Esophagus squamous epithelium (tissue), 5 donors: ENCODE measurements at regions not wholly inside any gene's neighbourhood (a gene's known extent, or its start where the extent isn't known, plus 50 kb on each side); places are given as distances from the start of the nearest gene placed in this dataset.

Experiments
- DNase-seq: peaks from one replicate; lab custom pipeline; 2025; lab: John Stamatoyannopoulos, UW
- H3K27ac ChIP-seq, 4 donors: fragments of 200-600 bp; sonication (generic); one replicate each; pipeline ENCODE4 v1.5.1; 2016 to 2019; ENCODE audit warnings: mild to moderate bottlenecking in 1 of 4
- H3K27me3 ChIP-seq, 4 donors: fragments of 200-600 bp; sonication (generic); 1 replicate in 3 of 4; 2 replicates in 1 of 4; pipeline versions ENCODE4 v1.5.1 to v1.6.0; 2017 to 2021; ENCODE audit warnings: antibody characterized with exemption in 1 of 4
- H3K36me3 ChIP-seq, 3 donors: fragments of 200-600 bp; sonication (generic); one replicate each; pipeline ENCODE4 v1.5.1; 2016 to 2019
- H3K4me1 ChIP-seq, 3 donors: fragments of 200-600 bp; sonication (generic); one replicate each; pipeline ENCODE4 v1.5.1; 2017 to 2019
- H3K4me3 ChIP-seq, 4 donors: fragments of 200-600 bp; sonication (generic); 1 replicate in 3 of 4; 2 replicates in 1 of 4; pipeline ENCODE4 v1.5.1; 2016 to 2019; ENCODE audit warnings: mild to moderate bottlenecking in 2 of 4, moderate library complexity in 1 of 4
- H3K9me3 ChIP-seq, 3 donors: fragments of 200-600 bp; sonication (generic); one replicate each; pipeline ENCODE4 v1.5.1; 2016 to 2019
- CTCF ChIP-seq, 6 experiments: fragments of 450-650 bp in 4 of 6; fragments of 200-600 bp in 2 of 6; sonication (generic) in 2 of 6; IDR thresholded peaks; one replicate each; pipeline ENCODE4 v1.5.1; 2016 to 2019; ENCODE audit warnings: antibody characterized with exemption in 6 of 6, mild to moderate bottlenecking in 4 of 6, moderate library complexity in 4 of 6
- POLR2A ChIP-seq, 4 donors: fragments of 450-650 bp; IDR thresholded peaks; one replicate each; pipeline ENCODE4 v1.6.1; 2017; ENCODE audit warnings: antibody characterized with exemption in 4 of 4, mild to moderate bottlenecking in 4 of 4, moderate library complexity in 3 of 4
- WGBS, 2 donors: methylation state at CpG; one replicate each; pipeline ENCODE4 v1.1.5; 2018; 5-methylcytosine and 5-hydroxymethylcytosine counted together
- intact Hi-C: fragments of 100-400 bp; cut with DNase I; formaldehyde crosslinking; loops from one replicate; pipeline ENCODE4 v1.15.0; 2022
- donor health status: DM: yes; HTN: yes; CAD: no.

DNA sequence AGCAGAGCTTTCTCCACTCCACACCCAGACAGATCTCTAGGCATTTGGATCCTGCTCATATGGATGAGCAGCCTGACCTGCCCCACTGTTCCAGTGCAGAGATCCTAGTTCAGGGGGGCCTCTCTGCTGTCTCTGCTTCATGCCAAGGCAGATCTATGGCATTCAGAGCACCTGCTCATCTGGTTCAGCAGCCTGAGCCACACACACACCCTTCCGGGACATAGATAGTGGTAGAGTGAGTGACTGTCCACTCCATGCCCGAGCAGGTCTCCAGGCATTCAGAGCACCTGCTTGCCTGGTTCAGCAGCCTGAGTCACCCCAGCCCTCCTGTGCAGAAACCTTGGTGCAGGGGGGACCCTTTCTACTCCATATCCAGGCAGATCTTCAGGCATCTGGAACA, 54.3 kb upstream of the ZNF800 start:
- no peaks in the 10 kb centered on the region for H3K4me1 ChIP-seq
- no peak overlapping the region for H3K4me3 ChIP-seq
- H3K27me3 ChIP-seq: peaks cover 0 to 7% (median 0%) of the 10 kb centered on the region in 4 donors
- WGBS, 2 donors: 60% methylated on average over 1 of the region's 2 CpGs; no CpG with 5 or more reads in 1 of the 2 donors
- H3K36me3 ChIP-seq: no peaks in the 10 kb centered on the region
- no peak for DNase-seq
- no peak for TF ChIP-seq CTCF (IDR thresholded peaks at IDR 0.05)
- no peak for TF ChIP-seq POLR2A (IDR thresholded peaks at IDR 0.05)
- intact Hi-C loops: no loop called here
- no peak overlapping the region for H3K27ac ChIP-seq
- H3K9me3 ChIP-seq: peaks cover 0 to 21% (median 19%) of the 10 kb centered on the region in 3 donors
